Activated CD4-positive, alpha-beta T cell treated with anti-CD3 and anti-CD28 coated beads, Interleukin-2, Interleukin-4, amounts not matched to agents 100 ng/mL and 50 ng/mL, durations not matched to agents 16 hours and 8 hours (primary cell): ENCODE measurements at regions not wholly inside any gene's neighbourhood (a gene's known extent, or its start where the extent isn't known, plus 50 kb on each side); places are given as distances from the start of the nearest gene placed in this dataset.
"Not testable (repeated sequence)": the region's sequence is repeated elsewhere in the genome, so short reads cannot be mapped to it uniquely, and the experiment has no call there.

ENCODE experiments used
- DNase-seq: peaks from one replicate; pipeline ENCODE4 v3.0.0-alpha.2; 2020; ENCODE audit warnings: low spot score

GRCh38 chr6:114928731-114929130 is 585.9 kb upstream of the HS3ST5 start:
- not testable (repeated sequence) for DNase-seq

DNA sequence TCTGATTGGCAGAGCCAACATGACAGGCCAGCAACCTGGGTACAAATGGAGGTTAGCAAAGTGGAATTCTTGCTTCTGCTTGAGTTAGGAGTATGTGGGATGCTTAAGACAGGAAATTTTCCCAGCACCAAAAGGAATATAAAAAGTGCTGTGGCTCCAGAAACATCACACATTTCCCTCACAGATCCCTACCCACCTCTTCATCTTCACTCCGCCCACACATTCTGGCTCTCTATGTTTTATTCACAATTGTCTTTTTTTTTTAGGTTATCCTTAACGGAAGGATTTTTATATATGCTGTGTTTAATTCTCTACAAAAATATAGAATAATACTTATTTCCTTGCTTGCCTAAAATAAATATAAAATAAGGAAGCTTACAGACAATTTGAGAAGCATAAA is 563.3 kb upstream of the HS3ST5 start:
- no peak for DNase-seq

DNA sequence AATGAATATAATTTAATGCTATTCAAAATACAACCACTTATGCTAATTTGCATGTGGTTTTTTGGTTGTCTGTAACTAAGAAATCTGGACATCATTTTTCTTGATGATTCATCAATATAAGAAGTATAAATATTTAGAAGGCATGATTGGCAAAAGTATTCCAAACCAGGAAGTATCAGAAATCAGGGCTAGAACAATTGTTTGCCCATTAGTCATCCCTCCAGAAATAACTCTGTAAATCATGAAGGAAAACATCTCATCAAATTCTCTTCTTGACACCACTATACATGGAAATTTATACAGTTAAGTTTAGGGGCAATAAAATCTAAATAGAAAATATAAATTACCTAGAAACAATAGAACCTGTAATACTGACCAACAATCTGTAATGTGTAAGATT is 554.7 kb upstream of the HS3ST5 start:
- DNase-seq = no peak

- DNase-seq = no peak
Measured at GRCh38 chr6:114892211-114892610, 549.4 kb upstream of the HS3ST5 start.

DNA sequence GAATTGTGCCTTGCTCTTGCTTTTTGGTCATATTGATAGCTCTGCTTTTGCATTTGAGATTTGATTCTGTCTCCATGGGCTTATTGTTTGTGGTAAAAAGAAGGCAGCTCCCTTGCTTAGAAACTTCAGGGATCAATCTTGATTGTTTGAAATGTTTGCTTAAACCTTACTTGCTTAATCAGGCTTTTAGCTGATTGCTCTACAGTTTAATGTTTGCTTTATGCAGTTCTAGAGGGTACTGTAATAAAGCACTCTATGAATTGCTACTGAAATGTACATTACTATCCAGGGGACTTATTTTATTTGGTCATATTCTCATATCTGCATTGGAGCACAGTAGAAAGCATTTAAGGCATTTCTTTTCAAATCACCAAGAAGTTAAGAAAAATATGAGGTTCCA is 545.4 kb upstream of the HS3ST5 start:
- DNase-seq = no peak

- DNase-seq = no peak
Measured at GRCh38 chr6:114886670-114887436, 544.0 kb upstream of the HS3ST5 start.

DNA sequence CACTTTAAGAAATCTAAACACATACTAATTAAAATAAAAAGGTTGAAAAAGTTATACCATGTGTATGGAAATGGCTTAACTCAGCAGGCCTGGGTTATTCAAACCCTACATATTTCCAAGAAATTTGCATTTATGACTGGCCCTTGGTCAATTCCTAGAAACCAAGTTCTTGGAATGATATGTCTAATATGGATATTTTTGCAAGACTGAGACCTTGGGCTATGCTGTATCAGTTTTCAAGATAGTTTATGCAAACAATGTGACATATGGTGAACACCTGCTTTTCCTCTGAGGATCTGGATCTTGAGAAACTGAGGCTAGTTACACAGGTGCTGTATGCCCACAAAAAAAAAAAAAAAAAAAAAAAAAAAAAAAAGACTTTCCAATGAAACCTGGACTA is 536.9 kb upstream of the HS3ST5 start:
- no peak for DNase-seq

GRCh38 chr6:114878091-114878490 is 535.3 kb upstream of the HS3ST5 start:
- no peak for DNase-seq

- DNase-seq = no peak
Measured at GRCh38 chr6:114874410-114874809, 531.6 kb upstream of the HS3ST5 start.

- not testable (repeated sequence) for DNase-seq
Measured at GRCh38 chr6:114865506-114865905, 522.7 kb upstream of the HS3ST5 start.

- DNase-seq = no peak
Measured at GRCh38 chr6:114863610-114864009, 520.8 kb upstream of the HS3ST5 start.

DNA sequence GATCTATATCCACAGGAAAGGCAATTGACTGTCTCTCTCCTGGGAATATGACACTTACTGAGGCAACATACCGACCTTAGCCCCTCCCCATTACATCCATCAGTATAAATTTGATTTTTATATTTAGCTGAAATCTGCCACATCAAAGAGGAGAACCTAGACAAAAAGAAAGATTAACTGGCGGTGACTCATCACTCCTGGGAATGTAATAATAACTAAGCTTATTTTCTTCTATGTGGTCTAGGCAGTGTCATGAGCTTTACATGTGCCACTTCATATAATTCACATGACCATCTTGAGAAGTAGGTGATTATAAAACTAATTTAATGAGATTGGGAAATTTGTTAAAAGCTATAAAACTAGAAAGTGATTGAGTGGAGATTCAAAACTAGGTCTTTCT is 520.0 kb upstream of the HS3ST5 start:
- DNase-seq = no peak

GRCh38 chr6:114862064-114862463 is 519.2 kb upstream of the HS3ST5 start:
- no peak for DNase-seq

GRCh38 chr6:114844359-114844758 is 501.5 kb upstream of the HS3ST5 start:
- DNase-seq = no peak

- no peak for DNase-seq
Measured at GRCh38 chr6:114839019-114839418, 496.2 kb upstream of the HS3ST5 start.

DNA sequence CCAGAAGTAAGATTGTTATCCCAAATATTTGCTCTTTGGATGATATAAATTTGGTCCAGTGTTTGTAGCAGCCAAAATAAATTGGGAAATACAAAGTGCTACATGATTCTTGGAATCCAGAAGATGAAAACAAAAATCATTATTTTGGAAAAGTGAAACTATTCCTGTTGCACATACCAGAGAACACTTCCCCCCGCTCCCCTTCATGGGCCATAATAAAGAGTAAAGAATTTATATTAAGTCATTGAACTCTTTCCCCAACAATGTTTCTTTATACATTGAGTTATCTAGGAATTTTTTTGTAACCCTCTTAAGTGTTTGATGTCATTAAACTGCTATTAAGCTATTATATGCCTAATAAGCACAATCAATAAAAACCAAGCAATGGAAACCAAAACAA is 490.4 kb upstream of the HS3ST5 start:
- no peak for DNase-seq

DNA sequence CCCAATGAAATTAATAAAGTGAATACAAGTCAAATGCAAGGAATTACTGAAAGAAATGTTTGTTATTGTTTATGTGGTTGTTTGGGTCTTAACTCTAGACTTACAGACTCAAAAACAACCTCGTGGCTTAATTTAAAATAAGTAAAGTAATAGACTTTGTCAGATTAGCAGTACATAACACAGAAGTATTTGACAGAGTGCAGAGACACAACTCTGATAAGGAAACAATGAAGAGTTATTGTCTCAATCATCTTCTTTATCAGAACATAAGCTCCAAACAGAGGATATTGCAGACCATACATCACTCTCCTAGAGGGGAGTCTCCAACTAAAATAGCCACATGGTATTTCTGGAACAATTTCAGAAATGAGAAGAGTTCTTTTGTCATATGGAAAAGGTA is 487.7 kb upstream of the HS3ST5 start:
- DNase-seq = no peak

DNA sequence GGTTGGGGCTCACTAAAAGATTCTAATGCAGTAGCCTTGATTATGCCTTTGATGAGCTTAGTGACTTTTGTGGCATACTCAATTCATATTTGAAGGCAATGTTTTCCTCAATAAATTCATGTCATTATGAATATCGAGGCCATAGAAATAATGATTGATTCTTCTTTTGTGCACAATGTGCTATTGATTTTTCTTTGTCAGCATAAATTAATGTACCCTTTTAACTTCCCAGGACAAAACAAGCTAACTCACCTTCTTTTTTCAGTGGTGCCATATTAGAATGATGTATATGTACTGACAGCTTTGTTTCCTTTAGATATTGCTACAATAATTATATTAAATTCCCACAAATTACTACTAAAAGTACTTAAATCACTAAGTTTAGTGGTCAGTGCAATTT is 484.3 kb upstream of the HS3ST5 start:
- no peak for DNase-seq

DNA sequence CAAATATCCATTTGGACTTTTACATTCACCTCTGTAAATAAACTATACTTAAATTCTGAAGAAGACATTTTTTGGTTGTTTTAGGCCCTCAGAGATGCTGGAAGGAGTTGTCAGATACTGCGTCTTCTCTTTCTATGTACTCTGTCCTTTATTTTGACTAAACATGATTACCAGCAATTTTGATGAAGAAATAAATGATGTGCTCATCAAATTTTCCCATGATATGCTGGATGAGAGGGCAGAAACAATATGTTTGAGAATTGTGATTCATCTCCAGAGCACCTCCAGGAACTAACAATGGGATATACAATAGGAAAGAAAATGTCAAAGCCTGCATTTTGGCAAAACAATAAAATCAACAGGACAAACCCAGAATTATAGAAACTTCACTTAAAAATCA is 481.6 kb upstream of the HS3ST5 start:
- DNase-seq = no peak

GRCh38 chr6:114816678-114817077 is 473.9 kb upstream of the HS3ST5 start:
- no peak for DNase-seq

- no peak for DNase-seq
Measured at GRCh38 chr6:114810468-114810867, 467.6 kb upstream of the HS3ST5 start.

GRCh38 chr6:114805426-114805825 is 462.6 kb upstream of the HS3ST5 start:
- DNase-seq = not testable (repeated sequence)

DNA sequence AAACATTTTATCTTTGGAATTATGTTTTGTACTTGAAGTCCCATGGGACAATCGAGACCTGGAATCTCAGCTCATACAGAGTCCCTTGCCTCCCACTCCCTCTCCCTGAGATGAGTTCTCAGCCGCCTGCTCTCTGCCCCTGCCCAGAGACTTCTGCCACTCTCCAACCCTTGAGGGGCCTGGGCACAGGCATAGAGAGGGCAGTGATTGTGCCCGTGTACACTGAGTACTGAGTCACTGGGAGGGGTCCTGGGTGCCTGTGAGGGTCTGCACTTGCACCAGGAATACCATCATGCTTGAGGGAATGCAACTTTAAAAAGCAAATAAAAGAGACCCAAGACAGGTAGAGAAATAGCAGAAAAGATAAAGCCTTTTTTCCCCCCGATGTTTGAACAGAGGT is 453.8 kb upstream of the HS3ST5 start:
- no peak for DNase-seq

DNA sequence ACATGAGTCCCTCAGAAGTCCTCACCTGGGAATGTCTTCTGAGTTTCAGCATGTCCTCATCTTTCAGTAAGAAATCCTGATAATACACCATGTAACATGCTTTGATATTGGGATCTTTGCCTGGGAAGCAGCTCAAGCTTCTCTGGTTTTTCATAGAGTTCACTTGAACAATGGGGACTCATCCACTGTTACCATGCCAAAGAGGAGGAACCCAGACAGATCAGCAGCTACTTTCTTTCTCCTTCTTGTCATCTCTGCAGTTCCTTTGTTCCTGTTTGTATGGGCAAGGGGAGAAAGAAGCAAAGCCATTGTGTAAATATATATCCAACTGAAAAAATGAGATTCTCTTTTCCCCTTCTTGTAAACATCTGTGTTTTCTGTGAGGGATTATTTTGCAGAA is 450.6 kb upstream of the HS3ST5 start:
- no peak for DNase-seq
